ENCODE measurements at regions not wholly inside any gene's neighbourhood (a gene's known extent, or its start where the extent isn't known, plus 50 kb on each side); places are given as distances from the start of the nearest gene placed in this dataset.

DNA sequence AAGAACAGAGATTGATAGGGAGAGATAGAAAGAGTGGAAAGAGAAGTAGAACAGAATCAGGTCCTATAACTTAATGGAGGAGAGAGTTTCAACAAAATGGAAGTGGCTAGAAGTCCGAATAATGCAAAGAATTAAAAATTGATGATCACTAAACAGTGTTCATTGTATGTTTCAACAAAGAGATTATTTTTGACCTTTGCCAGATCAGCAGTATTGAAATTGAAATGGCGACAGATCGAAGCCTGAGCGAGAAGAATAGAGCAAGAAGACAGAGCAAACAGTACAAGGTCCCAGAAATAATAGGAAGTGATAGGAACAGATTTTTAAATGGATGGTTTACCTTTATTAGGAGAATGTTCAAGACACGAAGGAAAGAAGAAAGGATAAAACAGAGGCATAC is 1012.8 kb upstream of the FBXO33 start:
- DNase-seq: no peak
- Histone ChIP-seq H3K4ac (ENCODE audit: low read depth, low read length) (no peak overlapping the region), H3K9ac (ENCODE audit: extremely low read depth, insufficient read length, low read length) (no peak overlapping the region), H3K56ac (ENCODE audit: insufficient read length, low read depth, low read length) (no peak overlapping the region), H3K9me3 (ENCODE audit: control insufficient read depth, low read depth, low read length) (no peaks in the 10 kb centered on the region), H3K27ac (ENCODE audit: insufficient read length, low read depth, low read length) (no peak overlapping the region), H2AK5ac (ENCODE audit: insufficient read length, low read length) (no peak overlapping the region), H4K91ac (ENCODE audit: insufficient read length, low read depth, low read length) (no peak overlapping the region), H2BK20ac (ENCODE audit: low read depth, low read length, poor library complexity, severe bottlenecking) (no peak overlapping the region), H3K79me1 (ENCODE audit: insufficient read depth, low read depth, low read length, poor library complexity, severe bottlenecking) (no peaks in the 10 kb centered on the region), H3K4me2 (ENCODE audit: insufficient read depth, insufficient read length, low read length) (no peak overlapping the region), H2BK120ac (ENCODE audit: low read depth, low read length, poor library complexity, severe bottlenecking) (no peak overlapping the region), H3K27me3 (ENCODE audit: insufficient read depth, low read length) (no peaks in the 10 kb centered on the region), H3K79me2 (ENCODE audit: insufficient read depth, low read length) (no peaks in the 10 kb centered on the region), H2BK5ac (ENCODE audit: insufficient read length, low read length) (no peak overlapping the region), H4K5ac (ENCODE audit: insufficient read length, low read depth, low read length) (no peak overlapping the region), H2BK15ac (ENCODE audit: low read depth, low read length) (no peak overlapping the region), H2BK12ac (ENCODE audit: insufficient read length, low read depth, low read length) (no peak overlapping the region), H4K20me1 (ENCODE audit: control insufficient read depth, insufficient read depth, insufficient read length) (no peaks in the 10 kb centered on the region), H2AFZ (ENCODE audit: low read length) (no peak overlapping the region), H3K18ac (ENCODE audit: insufficient read length, low read depth, low read length) (no peak overlapping the region), H3K23ac (ENCODE audit: insufficient read length, low read depth, low read length) (no peak overlapping the region), H4K8ac (replicated peaks; ENCODE audit: insufficient read length, low read depth, low read length) (no peak overlapping the region), H3T11ph (ENCODE audit: low read length) (no peak overlapping the region), H3K14ac (ENCODE audit: insufficient read depth, low read length) (no peak overlapping the region), H3K4me1 (ENCODE audit: insufficient read depth, low read length) (no peaks in the 10 kb centered on the region), H3K23me2 (ENCODE audit: insufficient read length, low read depth, low read length, poor library complexity, severe bottlenecking) (no peaks in the 10 kb centered on the region)
- Mint-ChIP-seq H3K4me1 (0 out of 4 replicates have a peak, but pooled peaks cover 0 to 3% of the 10 kb centered on the region in 2 experiments), H3K27ac (no peak overlapping the region), H3K9me3 (no peaks in the 10 kb centered on the region), H3K27me3 (ENCODE audit: low read depth) (no peaks in the 10 kb centered on the region), H3K4me3 (no peak overlapping the region), H3K36me3 (ENCODE audit: insufficient read depth in 1 of 3, low read depth in 3 of 3) (no peaks in the 10 kb centered on the region)
- WGBS (ENCODE audit: extremely low coverage, insufficient read length, low lambda C conversion rate): no CpG with 5 or more reads among the region's 5 CpGs
- TF ChIP-seq, protein P1, sequence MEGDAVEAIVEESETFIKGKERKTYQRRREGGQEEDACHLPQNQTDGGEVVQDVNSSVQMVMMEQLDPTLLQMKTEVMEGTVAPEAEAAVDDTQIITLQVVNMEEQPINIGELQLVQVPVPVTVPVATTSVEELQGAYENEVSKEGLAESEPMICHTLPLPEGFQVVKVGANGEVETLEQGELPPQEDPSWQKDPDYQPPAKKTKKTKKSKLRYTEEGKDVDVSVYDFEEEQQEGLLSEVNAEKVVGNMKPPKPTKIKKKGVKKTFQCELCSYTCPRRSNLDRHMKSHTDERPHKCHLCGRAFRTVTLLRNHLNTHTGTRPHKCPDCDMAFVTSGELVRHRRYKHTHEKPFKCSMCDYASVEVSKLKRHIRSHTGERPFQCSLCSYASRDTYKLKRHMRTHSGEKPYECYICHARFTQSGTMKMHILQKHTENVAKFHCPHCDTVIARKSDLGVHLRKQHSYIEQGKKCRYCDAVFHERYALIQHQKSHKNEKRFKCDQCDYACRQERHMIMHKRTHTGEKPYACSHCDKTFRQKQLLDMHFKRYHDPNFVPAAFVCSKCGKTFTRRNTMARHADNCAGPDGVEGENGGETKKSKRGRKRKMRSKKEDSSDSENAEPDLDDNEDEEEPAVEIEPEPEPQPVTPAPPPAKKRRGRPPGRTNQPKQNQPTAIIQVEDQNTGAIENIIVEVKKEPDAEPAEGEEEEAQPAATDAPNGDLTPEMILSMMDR (conservative IDR thresholded peaks at IDR 0.05): no peak
